HEK293 (cell line): ENCODE measurements at regions not wholly inside any gene's neighbourhood (a gene's known extent, or its start where the extent isn't known, plus 50 kb on each side); places are given as distances from the start of the nearest gene placed in this dataset.

Source experiments
- CTCF ChIP-seq: fragments of 450-650 bp; formaldehyde crosslinking; IDR thresholded peaks from 2 replicates; pipeline ENCODE4 v1.5.1; 2016; ENCODE audit warnings: missing biosample characterization, missing genetic modification characterization
- ZNF202 ChIP-seq: fragments of 450-650 bp; formaldehyde crosslinking; IDR thresholded peaks from 2 replicates; pipeline ENCODE4 v1.5.1; 2016; ENCODE audit warnings: missing biosample characterization, missing genetic modification characterization, borderline replicate concordance

- TF ChIP-seq ZNF202 (tag by site-specific recombination): no peak
- no peak for TF ChIP-seq CTCF (tag by site-specific recombination)
These were observed 237.3 kb downstream of the PMP22 start for GRCh38 chr17:15027853-15028252.
